Loucy (cell line): ENCODE measurements at regions not wholly inside any gene's neighbourhood (a gene's known extent, or its start where the extent isn't known, plus 50 kb on each side); places are given as distances from the start of the nearest gene placed in this dataset.

ENCODE experiments used
- CTCF ChIP-seq: fragments of 200-600 bp; sonication (generic); conservative IDR thresholded peaks from 2 replicates; pipeline ENCODE4 v1.5.1; 2014; ENCODE audit warnings: mild to moderate bottlenecking, antibody characterized with exemption, low read length
- EZH2phosphoT487 ChIP-seq: fragments of 200-600 bp; IDR thresholded peaks from 2 replicates; pipeline ENCODE4 v1.6.1; 2018; ENCODE audit warnings: antibody characterized with exemption, mild to moderate bottlenecking, moderate library complexity, borderline replicate concordance

GRCh38 chrX:39002466-39002865 is 201.2 kb downstream of the MID1IP1 start:
- TF ChIP-seq CTCF (no peak), EZH2phosphoT487 (no peak)
